ENCODE measurements at regions not wholly inside any gene's neighbourhood (a gene's known extent, or its start where the extent isn't known, plus 50 kb on each side); places are given as distances from the start of the nearest gene placed in this dataset.

- DNase-seq, result no peak
These were observed 610.8 kb downstream of the EPHA4 start for GRCh38 chr2:220961143-220961860.

- DNase-seq, result no peak
These were observed 609.5 kb downstream of the EPHA4 start for GRCh38 chr2:220962556-220962955.

- DNase-seq, result no peak
These were observed 609.0 kb downstream of the EPHA4 start for GRCh38 chr2:220963076-220963475.

GRCh38 chr2:220963930-220964329, 608.2 kb downstream of the EPHA4 start:
- no peak for DNase-seq

DNA sequence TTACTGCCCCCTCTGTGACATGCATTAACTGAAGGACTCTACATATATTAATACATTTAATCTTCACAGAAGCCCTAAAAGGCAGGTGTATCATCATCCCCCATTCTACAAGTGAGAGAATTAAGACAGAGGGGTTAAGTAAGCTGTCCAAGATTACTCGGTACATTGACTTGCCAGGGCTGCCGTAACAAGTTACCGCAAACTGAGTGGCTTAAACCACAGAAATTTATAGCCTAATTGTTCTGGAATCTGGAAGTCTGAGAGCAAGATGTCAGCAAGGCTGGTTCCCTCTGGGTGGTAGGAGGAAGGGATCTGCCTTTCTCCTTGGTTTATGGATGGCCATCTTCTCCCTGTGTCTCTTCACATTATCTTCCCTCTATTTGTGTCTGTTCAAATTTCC, 605.5 kb downstream of the EPHA4 start:
- no peak for DNase-seq

GRCh38 chr2:220969348-220969747, 602.8 kb downstream of the EPHA4 start:
- no peak for DNase-seq

- no peak for DNase-seq
These were observed 591.0 kb downstream of the EPHA4 start for GRCh38 chr2:220980966-220981675.

DNA sequence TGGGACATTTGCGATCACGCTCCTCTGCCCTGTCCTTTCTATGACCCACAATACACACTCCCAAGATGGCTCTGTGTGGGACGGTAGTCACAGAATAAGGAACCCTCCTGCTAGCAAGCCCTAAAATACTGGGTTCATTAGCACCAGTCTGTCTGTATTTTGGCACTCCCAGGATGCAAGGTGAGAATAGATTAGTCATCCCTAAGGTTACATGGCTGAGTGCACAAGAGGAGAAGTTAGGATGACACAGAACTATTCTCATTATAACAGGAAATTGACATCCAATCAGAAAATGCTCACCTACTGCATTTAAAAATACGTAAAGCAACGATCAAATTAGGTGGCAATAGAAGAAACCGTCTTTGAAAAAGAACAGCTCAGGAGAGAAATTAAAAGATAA, 590.2 kb downstream of the EPHA4 start:
- no peak for DNase-seq

DNA sequence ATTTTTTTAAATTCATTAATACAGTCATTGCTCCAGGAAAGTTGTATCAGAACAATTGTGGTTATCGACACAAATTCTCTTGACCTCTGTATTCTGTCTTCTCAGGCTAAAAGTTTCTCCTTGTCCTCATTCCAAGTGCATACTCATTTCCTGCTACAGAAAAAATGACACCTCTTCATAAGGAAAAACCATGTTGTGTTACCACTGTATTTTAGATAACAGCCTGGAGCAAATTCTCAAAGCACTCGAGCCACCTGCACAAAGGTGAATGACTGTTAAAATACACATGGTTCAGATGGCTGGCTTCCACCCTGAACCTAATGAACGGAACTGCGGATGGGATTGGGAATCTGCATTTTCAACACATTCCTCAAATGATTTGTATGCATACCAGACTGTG, 586.5 kb downstream of the EPHA4 start:
- no peak for DNase-seq

GRCh38 chr2:220987839-220988238, 584.3 kb downstream of the EPHA4 start:
- no peak for DNase-seq

GRCh38 chr2:220991972-220992371, 580.1 kb downstream of the EPHA4 start:
- DNase-seq, result no peak

DNA sequence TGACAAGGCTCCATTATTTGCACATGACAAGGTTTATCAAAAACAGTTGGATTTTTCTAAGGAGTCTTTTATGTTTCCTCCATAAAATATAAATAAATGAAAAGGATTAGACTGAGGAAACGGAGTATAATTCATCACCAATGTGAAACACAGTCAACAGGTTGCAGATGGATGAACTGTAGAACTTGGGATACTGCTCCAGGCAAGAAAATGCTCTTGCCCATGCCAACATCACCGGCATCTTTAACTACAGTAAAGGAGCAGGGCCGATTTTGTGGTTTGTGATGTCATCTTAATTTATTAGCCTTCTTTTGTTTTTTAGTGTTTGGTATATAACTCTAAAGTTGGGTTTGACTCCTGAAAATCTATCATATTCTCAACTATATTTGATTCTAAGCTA, 577.3 kb downstream of the EPHA4 start:
- no peak for DNase-seq

- no peak for DNase-seq
These were observed 576.5 kb downstream of the EPHA4 start for GRCh38 chr2:220995581-220995980.

GRCh38 chr2:220998156-220998555, 573.9 kb downstream of the EPHA4 start:
- DNase-seq, result no peak

DNA sequence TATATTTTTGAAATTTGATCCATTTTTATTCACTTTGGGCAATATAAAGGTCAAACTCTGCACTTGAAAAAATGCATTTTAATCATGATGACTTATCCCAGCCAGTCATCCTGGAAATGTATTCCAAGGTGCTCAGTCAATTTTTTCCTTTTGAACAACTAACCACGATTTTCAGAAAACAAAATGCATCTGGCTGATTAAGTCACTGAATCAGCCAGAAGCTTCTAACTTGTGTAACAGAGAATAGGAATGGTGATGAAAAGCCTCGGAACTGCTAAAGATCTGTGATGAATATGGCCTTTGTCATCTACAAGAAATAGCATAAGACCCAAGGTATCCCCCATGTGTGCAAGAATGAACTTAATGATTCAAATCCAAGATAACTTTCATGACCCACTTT, 572.7 kb downstream of the EPHA4 start:
- DNase-seq, result no peak

DNA sequence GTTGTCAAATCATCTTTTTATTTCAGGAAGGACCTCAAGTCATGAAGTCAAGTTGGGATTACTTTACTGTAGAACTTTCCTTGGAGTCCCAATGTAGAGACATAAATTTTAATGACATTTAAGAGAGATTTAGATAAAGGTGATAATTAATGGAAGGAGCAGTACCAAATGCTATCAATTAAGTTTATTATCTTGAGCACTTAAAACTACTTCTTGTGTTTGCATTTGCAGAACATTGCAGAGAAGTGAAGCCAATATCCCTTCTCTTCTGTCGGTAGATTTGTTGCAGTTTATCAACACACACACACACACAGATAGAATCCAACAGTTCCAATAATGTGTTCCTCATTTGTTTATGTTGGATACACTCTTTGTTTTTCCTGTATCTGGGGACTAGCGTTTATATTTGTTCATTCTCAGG, 570.7 kb downstream of the EPHA4 start:
- DNase-seq, result no peak

DNA sequence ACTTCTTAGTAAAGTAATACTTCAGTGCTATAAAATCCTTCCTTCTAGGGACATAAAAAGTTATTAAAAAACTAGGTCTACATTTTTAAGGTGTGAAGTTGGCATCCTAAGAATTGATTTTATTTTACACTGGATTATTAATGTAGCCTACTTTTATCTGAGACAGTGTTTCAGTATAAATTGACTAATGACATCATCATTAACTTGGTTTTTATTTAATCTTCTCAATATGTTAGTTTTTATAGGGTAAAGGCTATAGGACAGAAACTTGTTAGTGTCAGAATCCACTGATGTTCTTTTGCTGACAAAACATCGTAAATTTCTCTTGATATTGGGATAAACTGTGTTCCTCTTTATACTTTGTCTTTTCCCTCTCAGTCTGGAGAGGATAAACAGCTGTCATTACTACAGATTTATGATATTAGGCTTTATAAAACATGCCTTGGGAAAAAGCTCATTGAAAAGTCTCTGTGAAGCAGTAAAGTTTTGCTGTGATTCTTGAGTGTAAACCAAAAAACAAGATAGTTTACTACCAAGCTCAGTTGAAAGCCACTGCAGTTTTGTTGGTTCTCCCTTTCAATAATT, 569.9 kb downstream of the EPHA4 start:
- DNase-seq, result no peak

- no peak for DNase-seq
These were observed 566.8 kb downstream of the EPHA4 start for GRCh38 chr2:221005338-221005737.

GRCh38 chr2:221006084-221006483, 566.0 kb downstream of the EPHA4 start:
- DNase-seq, result no peak

DNA sequence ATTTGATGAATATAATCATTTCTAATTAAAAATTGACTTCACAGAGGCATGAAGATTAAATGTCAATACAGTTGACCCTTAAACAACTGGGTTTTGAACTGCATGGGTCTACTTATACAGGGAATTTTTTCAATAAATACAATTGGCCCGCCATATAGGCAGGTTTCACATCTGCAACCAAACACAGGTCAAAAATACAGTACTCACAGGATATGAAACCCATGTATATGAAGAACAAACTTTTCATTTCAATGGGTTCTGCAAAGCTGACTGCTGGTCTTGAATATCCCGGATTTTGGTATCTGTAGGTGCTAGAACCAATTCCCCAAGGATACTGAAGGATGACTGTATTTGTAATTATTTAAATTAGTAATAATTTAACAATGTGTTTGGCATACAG, 555.6 kb downstream of the EPHA4 start:
- no peak for DNase-seq

DNA sequence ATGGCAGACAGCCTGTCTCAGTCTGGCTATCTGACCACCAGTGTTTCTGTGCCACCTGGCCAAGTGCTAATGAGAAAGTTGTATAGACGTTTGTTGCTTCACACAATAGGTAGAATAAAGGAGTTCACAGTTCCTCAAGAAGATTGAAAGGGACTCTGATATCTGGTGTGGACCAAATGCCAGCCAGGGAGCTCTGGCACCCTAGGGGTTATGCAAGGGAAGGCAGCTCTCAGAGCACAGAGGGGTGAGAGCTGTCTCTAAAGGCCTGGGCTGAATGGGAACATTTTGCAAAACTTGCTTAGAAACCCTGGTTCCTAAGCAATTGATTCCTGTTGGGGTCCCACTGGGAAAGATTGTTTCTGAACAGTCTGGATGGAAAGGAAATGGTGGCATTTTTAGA, 553.8 kb downstream of the EPHA4 start:
- no peak for DNase-seq

GRCh38 chr2:221019668-221020067, 552.4 kb downstream of the EPHA4 start:
- DNase-seq, result no peak

- no peak for DNase-seq
These were observed 549.5 kb downstream of the EPHA4 start for GRCh38 chr2:221022554-221022953.

DNA sequence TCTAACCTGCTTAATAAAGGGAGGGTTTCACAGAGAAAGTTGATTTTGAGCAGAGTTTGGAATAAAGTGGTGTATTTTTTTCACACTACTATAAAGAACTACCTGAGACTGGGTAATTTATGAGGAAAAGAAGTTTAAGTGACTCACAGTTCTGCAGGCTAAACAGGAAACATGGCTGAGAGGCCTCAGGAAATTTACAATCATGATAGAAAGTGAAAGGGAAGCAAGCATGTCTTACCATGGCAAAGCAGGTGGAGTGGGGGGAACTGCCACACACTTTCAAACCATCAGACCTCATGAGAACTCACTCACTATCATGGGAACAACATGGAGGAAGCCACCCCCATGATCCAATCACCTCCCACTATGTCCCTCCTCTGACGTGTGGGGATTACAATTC, 546.7 kb downstream of the EPHA4 start:
- no peak for DNase-seq
